COLO829 (cell line): ENCODE measurements at regions not wholly inside any gene's neighbourhood (a gene's known extent, or its start where the extent isn't known, plus 50 kb on each side); places are given as distances from the start of the nearest gene placed in this dataset.
"Not testable (repeated sequence)": the region's sequence is repeated elsewhere in the genome, so short reads cannot be mapped to it uniquely, and the experiment has no call there.

Experiments
- DNase-seq: peaks from one replicate; pipeline ENCODE4 v3.0.0; 2012; ENCODE audit warnings: low spot score

DNA sequence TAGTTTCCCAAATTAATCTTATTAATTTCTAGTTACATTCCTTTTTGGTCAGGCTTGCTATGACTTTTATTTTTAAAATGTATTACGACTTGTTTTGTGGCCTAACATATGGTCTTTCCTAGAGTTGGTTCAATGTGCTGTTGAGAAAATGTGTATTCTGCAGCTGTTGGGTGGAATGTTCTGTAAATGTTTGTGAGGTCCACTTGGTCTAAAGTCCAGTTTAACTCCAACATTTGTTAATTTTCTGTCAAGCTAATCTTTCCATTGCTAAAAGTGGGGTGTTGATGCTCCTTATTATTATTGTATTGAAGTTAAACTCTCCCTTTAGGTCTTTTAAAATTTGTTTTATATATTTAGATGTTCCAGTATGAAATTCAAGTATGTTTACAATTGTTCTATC lies 1010.8 kb upstream of the EDIL3 start:
- no peak for DNase-seq

DNA sequence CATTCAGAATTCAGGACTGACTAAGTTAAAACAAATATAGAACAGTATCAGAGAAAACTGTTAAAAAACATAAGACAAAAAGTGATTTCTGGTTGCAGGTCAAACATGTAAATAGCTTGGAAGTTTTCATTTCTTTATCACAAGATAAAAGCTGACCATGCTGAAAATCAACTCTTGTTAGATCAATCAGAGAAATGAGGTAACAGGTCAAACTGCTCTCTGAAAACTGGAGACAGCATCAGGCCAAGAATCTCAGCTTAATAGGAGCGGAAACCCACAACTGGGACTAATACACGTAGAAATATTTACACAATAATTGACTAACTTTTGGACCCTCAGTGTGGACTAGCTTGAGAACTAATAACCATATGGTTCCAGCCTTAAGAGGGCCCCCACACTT lies 1012.8 kb upstream of the EDIL3 start:
- DNase-seq, result no peak

- no peak for DNase-seq
Observed at GRCh38 chr5:85428426-85428934, 1043.8 kb upstream of the EDIL3 start.

- not testable (repeated sequence) for DNase-seq
Observed at GRCh38 chr5:85431726-85432125, 1047.0 kb upstream of the EDIL3 start.

DNA sequence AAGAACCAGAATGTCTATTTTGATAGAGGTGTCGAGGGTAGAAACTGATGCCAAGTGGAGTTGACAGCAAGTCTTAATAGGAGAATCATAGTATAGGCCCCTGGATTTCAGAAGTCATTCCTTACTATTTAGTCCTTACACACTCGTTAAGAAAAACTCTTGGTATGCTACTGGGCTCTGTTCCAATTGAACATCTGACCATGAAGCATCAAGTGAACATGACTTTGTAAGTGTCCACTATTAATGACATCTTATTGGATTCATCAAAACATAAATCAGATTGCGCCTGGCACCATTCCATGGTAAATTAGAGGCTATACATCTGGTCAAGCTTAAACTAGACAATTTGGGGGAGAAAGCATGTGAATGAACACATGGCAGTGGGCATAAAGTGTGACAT lies 1056.5 kb upstream of the EDIL3 start:
- peak; percentile 6 for DNase-seq

DNA sequence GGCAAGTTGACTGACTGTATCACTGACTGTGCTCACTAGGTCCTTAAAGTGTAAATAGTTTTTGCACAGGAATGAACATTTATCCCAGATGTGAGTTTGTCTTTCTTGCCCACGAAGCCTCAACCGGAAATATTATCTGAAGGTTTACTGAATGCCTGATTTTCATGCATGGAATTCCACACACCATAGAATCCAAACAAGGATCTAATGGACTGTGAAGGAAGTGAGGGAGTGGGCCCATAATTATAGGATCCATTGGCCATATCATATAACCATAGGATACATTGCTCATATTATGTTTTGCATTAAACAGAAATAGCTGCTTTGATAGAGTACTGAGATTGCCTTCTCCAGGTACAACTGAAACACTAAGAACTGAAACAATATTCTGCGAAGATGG lies 1057.2 kb upstream of the EDIL3 start:
- DNase-seq, result no peak

GRCh38 chr5:85452322-85453025 lies 1067.8 kb upstream of the EDIL3 start:
- DNase-seq, result peak; percentile 42

DNA sequence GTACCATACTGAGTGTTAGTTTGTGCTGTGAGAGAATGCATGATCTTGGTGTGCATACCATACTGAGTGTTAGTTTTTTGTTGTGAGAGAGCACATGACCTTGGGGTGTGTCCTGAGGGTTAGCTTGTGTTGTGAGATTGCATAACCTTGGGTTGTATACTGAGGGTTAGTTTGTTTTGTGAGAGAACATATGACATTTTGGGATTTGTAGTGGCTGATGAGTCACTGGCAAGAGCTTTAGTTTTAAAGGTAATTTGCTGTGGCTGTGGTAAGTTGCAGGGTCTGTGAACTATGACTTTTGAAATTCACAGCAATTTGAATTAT lies 1068.3 kb upstream of the EDIL3 start:
- peak; percentile 17 for DNase-seq

DNA sequence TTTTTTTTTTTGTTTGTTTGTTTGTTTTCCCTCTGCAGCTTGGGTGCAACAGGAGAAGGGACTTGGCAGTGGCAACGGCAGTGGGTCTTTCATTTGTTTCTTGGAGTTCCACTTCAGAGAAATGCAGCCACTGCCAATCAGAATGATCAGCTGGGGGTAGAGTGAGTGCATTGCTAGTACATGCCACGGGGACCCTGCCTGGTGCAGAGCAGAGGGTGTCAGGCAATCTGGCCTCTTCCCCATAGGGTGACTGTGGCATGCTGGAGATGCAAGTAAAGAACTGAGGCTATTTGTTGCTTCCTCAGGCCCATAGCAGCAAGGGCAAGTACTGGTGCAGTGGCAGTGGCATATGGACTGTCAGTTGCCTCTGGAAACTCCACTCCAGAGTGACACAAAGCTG lies 1073.6 kb upstream of the EDIL3 start:
- no peak for DNase-seq

DNA sequence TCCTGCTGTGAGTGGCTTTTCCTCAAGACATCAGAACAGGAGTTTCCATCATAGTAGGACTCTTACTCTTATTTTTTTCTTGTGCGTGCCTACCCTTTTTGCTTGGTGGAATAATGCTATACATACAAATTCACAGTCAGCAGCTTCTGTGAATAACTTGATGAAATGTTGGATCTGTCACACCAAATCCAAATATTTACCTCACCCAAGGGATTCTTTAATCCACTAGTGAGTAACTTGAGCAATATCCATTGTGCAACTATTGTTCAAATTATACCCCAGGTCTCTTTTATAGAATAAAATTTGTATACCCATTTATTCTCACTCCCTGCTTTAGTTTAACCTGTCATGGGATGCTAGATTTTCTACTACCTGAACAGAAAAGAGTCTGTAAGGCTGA lies 1078.3 kb upstream of the EDIL3 start:
- DNase-seq, result no peak

GRCh38 chr5:85466423-85466822 lies 1081.7 kb upstream of the EDIL3 start:
- DNase-seq, result no peak

GRCh38 chr5:85472749-85473148 lies 1088.1 kb upstream of the EDIL3 start:
- DNase-seq, result no peak

GRCh38 chr5:85475151-85475550 lies 1090.5 kb upstream of the EDIL3 start:
- not testable (repeated sequence) for DNase-seq

GRCh38 chr5:85476617-85477016 lies 1091.9 kb upstream of the EDIL3 start:
- DNase-seq, result no peak

GRCh38 chr5:85479849-85480248 lies 1095.2 kb upstream of the EDIL3 start:
- DNase-seq, result no peak

- no peak for DNase-seq
Observed at GRCh38 chr5:85484982-85485574, 1100.4 kb upstream of the EDIL3 start.

- DNase-seq, result no peak
Observed at GRCh38 chr5:85488295-85488694, 1103.6 kb upstream of the EDIL3 start.

GRCh38 chr5:85500869-85501268 lies 1116.2 kb upstream of the EDIL3 start:
- DNase-seq, result no peak

- DNase-seq, result no peak
Observed at GRCh38 chr5:85512896-85513295, 1104.8 kb upstream of the COX7C start.

GRCh38 chr5:85515588-85515987 lies 1102.2 kb upstream of the COX7C start:
- DNase-seq, result no peak

- DNase-seq, result no peak
Observed at GRCh38 chr5:85517386-85517785, 1100.4 kb upstream of the COX7C start.

- DNase-seq, result no peak
Observed at GRCh38 chr5:85533341-85534047, 1084.2 kb upstream of the COX7C start.

DNA sequence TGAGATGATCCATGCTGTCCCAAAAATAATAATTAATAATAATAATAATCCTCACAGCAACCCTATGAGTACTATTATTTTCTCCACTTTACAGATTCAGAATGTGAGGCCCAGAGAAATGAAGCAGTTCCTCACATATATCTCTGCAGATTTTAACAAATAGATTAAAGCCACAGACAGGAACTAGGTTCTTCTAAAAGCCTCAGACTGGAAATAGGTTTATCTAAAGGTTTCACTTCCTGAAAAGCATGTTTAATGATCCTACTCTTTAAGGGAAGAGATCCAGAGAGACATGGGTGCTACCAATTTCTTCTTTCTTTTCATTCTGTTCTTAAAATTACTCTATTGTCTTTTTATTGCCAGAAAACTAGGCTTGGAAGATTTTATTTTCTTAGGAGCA lies 1079.4 kb upstream of the COX7C start:
- DNase-seq, result no peak
